IMR-90 (cell line): ENCODE measurements at regions not wholly inside any gene's neighbourhood (a gene's known extent, or its start where the extent isn't known, plus 50 kb on each side); places are given as distances from the start of the nearest gene placed in this dataset.

Source experiments
- ATAC-seq: fragments of 200-7000 bp; cut with Tn5 transposase; 2 replicates; pipeline ENCODE4 v1.9.1; 2020; ENCODE audit warnings: low read depth, mild to moderate bottlenecking, moderate library complexity
- BruUV-seq: library from RNA; stranded (reverse); fragments of 400-500 nt; replicated peaks from 2 replicates; lab custom pipeline; 2021; lab: Mats Ljungman, UMichigan
- CTCF ChIA-PET: fragments of 300-600 bp; formaldehyde crosslinking; extraction: SDS; loops from one replicate; lab custom pipeline; 2021; ENCODE audit warnings: antibody characterized with exemption; lab: Yijun Ruan, JAX
- POLR2A ChIA-PET: fragments of 300-600 bp; sonication (Branson Sonifier 250); formaldehyde crosslinking; loops from one replicate; lab custom pipeline; 2022; ENCODE audit warnings: antibody characterized with exemption; ENCODE audit not compliant: unreplicated experiment; lab: Charles Lee
- DNase-seq: peaks from one replicate; pipeline ENCODE4 v3.0.0; 2013
- H2AFZ ChIP-seq: replicated peaks from 2 replicates; pipeline ENCODE3; 2013; ENCODE audit warnings: low read length, mild to moderate bottlenecking; ENCODE audit not compliant: poor library complexity
- H2AK5ac ChIP-seq: 2 replicates; pipeline ENCODE4 v1.6.1; 2013; ENCODE audit warnings: low read depth, low read length, inconsistent platforms
- H2AK9ac ChIP-seq: replicated peaks from 2 replicates; pipeline ENCODE3; 2013; ENCODE audit warnings: mild to moderate bottlenecking, low read depth, low read length, moderate library complexity; ENCODE audit not compliant: poor library complexity
- H2BK120ac ChIP-seq: 2 replicates; pipeline ENCODE4 v1.6.1; 2013; ENCODE audit warnings: low read depth, low read length, inconsistent platforms
- H2BK15ac ChIP-seq: 3 replicates; pipeline ENCODE4 v1.6.1; 2013; ENCODE audit warnings: low read depth, low read length, inconsistent platforms
- H2BK20ac ChIP-seq: 2 replicates; pipeline ENCODE4 v1.6.1; 2013; ENCODE audit warnings: low read depth, mild to moderate bottlenecking, inconsistent platforms, low read length, moderate library complexity
- H2BK5ac ChIP-seq: 2 replicates; pipeline ENCODE4 v1.6.1; 2013; ENCODE audit warnings: mild to moderate bottlenecking, low read depth, low read length, inconsistent platforms; ENCODE audit not compliant: poor library complexity, severe bottlenecking
- H3K14ac ChIP-seq: replicated peaks from 2 replicates; pipeline ENCODE4 v1.6.1; 2013; ENCODE audit warnings: low read depth, low read length, inconsistent platforms
- H3K18ac ChIP-seq: 2 replicates; pipeline ENCODE4 v1.6.1; 2013; ENCODE audit warnings: low read depth, low read length, control low read depth
- H3K23ac ChIP-seq: 2 replicates; pipeline ENCODE4 v1.6.1; 2013; ENCODE audit warnings: low read depth, low read length, inconsistent platforms
- H3K27ac ChIP-seq: 2 replicates; pipeline ENCODE4 v1.5.1; 2013; ENCODE audit warnings: mild to moderate bottlenecking, control low read depth, low read length; ENCODE audit not compliant: insufficient read depth
- H3K27me3 ChIP-seq: 2 replicates; pipeline ENCODE4 v1.6.1; 2013; ENCODE audit warnings: low read length; ENCODE audit not compliant: control insufficient read depth, insufficient read depth
- H3K36me3 ChIP-seq: 2 replicates; pipeline ENCODE4 v1.6.1; 2013; ENCODE audit warnings: low read length, mixed read lengths; ENCODE audit not compliant: control insufficient read depth, insufficient read depth
- H3K4ac ChIP-seq: 2 replicates; pipeline ENCODE4 v1.6.1; 2013; ENCODE audit warnings: low read depth, low read length, inconsistent platforms
- H3K4me1 ChIP-seq: 2 replicates; pipeline ENCODE4 v1.6.1; 2013; ENCODE audit warnings: low read length, mixed read lengths; ENCODE audit not compliant: control insufficient read depth, insufficient read depth
- H3K4me2 ChIP-seq: 2 replicates; pipeline ENCODE4 v1.6.1; 2013; ENCODE audit warnings: low read depth, mild to moderate bottlenecking, control low read depth, low read length, moderate library complexity
- H3K4me3 ChIP-seq: 2 replicates; pipeline ENCODE4 v1.5.1; 2013; ENCODE audit warnings: low read depth, mild to moderate bottlenecking, control low read depth, low read length, moderate library complexity; ENCODE audit not compliant: insufficient read depth
- H3K56ac ChIP-seq: 2 replicates; pipeline ENCODE4 v1.6.1; 2013; ENCODE audit warnings: low read length, inconsistent platforms; ENCODE audit not compliant: insufficient read depth; ENCODE audit errors: extremely low read depth
- H3K79me1 ChIP-seq, 2 experiments: 2 replicates each; pipeline ENCODE4 v1.6.1; 2013; ENCODE audit warnings: low read length in 2 of 2, inconsistent platforms in 1 of 2, low read depth in 1 of 2
- H3K9ac ChIP-seq: 2 replicates; pipeline ENCODE4 v1.6.1; 2013; ENCODE audit warnings: low read depth, low read length, control low read depth
- H3K9me1 ChIP-seq: 2 replicates; pipeline ENCODE4 v1.6.1; 2013; ENCODE audit warnings: low read length, inconsistent platforms; ENCODE audit not compliant: insufficient read depth
- H3K9me3 ChIP-seq: 2 replicates; pipeline ENCODE4 v1.6.1; 2013; ENCODE audit warnings: low read length; ENCODE audit not compliant: control insufficient read depth, insufficient read depth
- H4K20me1 ChIP-seq: 2 replicates; pipeline ENCODE4 v1.6.1; 2013; ENCODE audit warnings: low read length, inconsistent platforms; ENCODE audit not compliant: insufficient read depth
- H4K5ac ChIP-seq: 2 replicates; pipeline ENCODE4 v1.6.1; 2013; ENCODE audit warnings: mild to moderate bottlenecking, low read depth, low read length, control low read depth
- H4K8ac ChIP-seq, 2 experiments: 2 replicates each; pipeline ENCODE4 v1.6.1; 2013; ENCODE audit warnings: low read depth in 2 of 2, low read length in 2 of 2, control low read depth in 1 of 2, inconsistent platforms in 1 of 2
- H4K91ac ChIP-seq: 2 replicates; pipeline ENCODE4 v1.6.1; 2013; ENCODE audit warnings: low read depth, low read length, inconsistent platforms; ENCODE audit not compliant: insufficient read depth
- BHLHE40 ChIP-seq: fragments of 150-350 bp; IDR thresholded peaks from 2 replicates; pipeline ENCODE4 v1.6.1; 2016; ENCODE audit warnings: mild to moderate bottlenecking, low read depth, low read length
- CEBPB ChIP-seq: IDR thresholded peaks from 2 replicates; pipeline ENCODE4 v1.6.1; 2012; ENCODE audit warnings: low read depth, low read length, improper control_type of control experiment
- CHD1 ChIP-seq: IDR thresholded peaks from 2 replicates; pipeline ENCODE4 v1.6.1; 2012; ENCODE audit warnings: low read depth, low read length, improper control_type of control experiment
- MAZ ChIP-seq: IDR thresholded peaks from 2 replicates; pipeline ENCODE4 v1.6.1; 2012; ENCODE audit warnings: low read depth, mild to moderate bottlenecking, low read length, improper control_type of control experiment, moderate library complexity, borderline replicate concordance
- MXI1 ChIP-seq: IDR thresholded peaks from 2 replicates; pipeline ENCODE4 v1.6.1; 2012; ENCODE audit warnings: low read depth, mild to moderate bottlenecking, low read length, moderate library complexity, borderline replicate concordance
- POLR2A ChIP-seq: IDR thresholded peaks from 2 replicates; pipeline ENCODE4 v1.6.1; 2012; ENCODE audit warnings: mild to moderate bottlenecking, low read depth, low read length
- RAD21 ChIP-seq: IDR thresholded peaks from 2 replicates; pipeline ENCODE4 v1.6.1; 2012; ENCODE audit warnings: low read length, improper control_type of control experiment
- RCOR1 ChIP-seq: IDR thresholded peaks from 2 replicates; pipeline ENCODE4 v1.6.1; 2012; ENCODE audit warnings: mild to moderate bottlenecking, low read length, improper control_type of control experiment; ENCODE audit not compliant: insufficient replicate concordance
- RFX5 ChIP-seq: IDR thresholded peaks from 2 replicates; pipeline ENCODE4 v1.8.0; 2012; ENCODE audit warnings: low read depth, mild to moderate bottlenecking, low read length, moderate library complexity
- SMC3 ChIP-seq: fragments of 150-350 bp; IDR thresholded peaks from 2 replicates; pipeline ENCODE4 v1.6.1; 2016; ENCODE audit warnings: low read depth, mild to moderate bottlenecking, antibody characterized with exemption, low read length, moderate library complexity
- USF2 ChIP-seq: fragments of 150-350 bp; IDR thresholded peaks from 2 replicates; pipeline ENCODE4 v1.6.1; 2017; ENCODE audit warnings: mild to moderate bottlenecking, antibody characterized with exemption, low read length, low read depth
- WGBS, 2 experiments: methylation state at CpG; one replicate each; pipeline versions ENCODE4 v1.1.5 to v1.1.7; 2013; ENCODE audit warnings: missing lambda C conversion rate in 2 of 2; ENCODE audit not compliant: insufficient read length in 1 of 2; ENCODE audit errors: extremely low coverage in 2 of 2; 5-methylcytosine and 5-hydroxymethylcytosine counted together
- dilution Hi-C: fragments of 300-500 bp; cut with HindIII; formaldehyde crosslinking; loops from one replicate; pipeline ENCODE4 v1.14.3; 2018; ENCODE audit warnings: low sequenced_read_pairs; ENCODE audit not compliant: unreplicated experiment
- in situ Hi-C: fragments of 300-500 bp; cut with MboI; formaldehyde crosslinking; loops from 3 replicates; pipeline ENCODE4 v1.14.3; 2019; ENCODE audit warnings: low sequenced_read_pairs, inconsistent platforms, mixed read lengths
- intact Hi-C: fragments of 100-400 bp; cut with micrococcal nuclease; formaldehyde crosslinking; loops from 2 replicates; pipeline ENCODE4 v1.10.0; 2022

DNA sequence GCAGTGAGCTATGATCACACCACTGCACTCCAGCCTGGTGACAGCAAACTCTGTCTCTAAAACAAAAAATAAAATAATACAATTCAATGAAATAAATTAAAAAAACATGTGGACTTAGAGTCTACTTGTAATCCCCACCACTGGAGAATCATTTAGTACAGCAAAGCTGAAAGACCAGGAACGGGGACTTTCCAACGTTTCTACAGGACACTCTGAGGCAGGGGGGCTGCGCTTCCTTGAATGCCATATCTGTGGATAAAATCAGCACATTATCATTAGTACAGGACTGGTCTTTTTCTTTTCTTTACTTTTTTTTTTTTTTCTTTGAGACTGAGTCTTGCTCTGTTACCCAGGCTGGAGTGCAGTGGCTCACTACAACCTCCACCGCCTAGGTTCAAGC, 124.8 kb downstream of the MXRA5 start:
- ATAC-seq (no peak), DNase-seq (no peak)
- no peak overlapping the region for H3K14ac ChIP-seq
- no peak overlapping the region for H2AK5ac ChIP-seq
- no peaks in the 10 kb centered on the region for H3K79me1 ChIP-seq
- no peak overlapping the region for H3K4me2 ChIP-seq
- no peaks in the 10 kb centered on the region for H3K36me3 ChIP-seq
- intact Hi-C loops (no loop called here), in situ Hi-C loops (no loop called here), dilution Hi-C loops (no loop called here)
- no peaks in the 10 kb centered on the region for H3K4me1 ChIP-seq
- H2AFZ ChIP-seq: no peak overlapping the region
- H2BK20ac ChIP-seq: no peak overlapping the region
- ChIA-PET CTCF (no interaction called here), POLR2A (no interaction called here)
- no peak overlapping the region for H2AK9ac ChIP-seq
- H3K4ac ChIP-seq: no peak overlapping the region
- H4K8ac ChIP-seq: no peak overlapping the region
- no peaks in the 10 kb centered on the region for H3K9me1 ChIP-seq
- no peak overlapping the region for H3K27ac ChIP-seq
- H3K23ac ChIP-seq: no peak overlapping the region
- no peaks in the 10 kb centered on the region for H3K27me3 ChIP-seq
- H2BK15ac ChIP-seq: no peak overlapping the region
- H4K20me1 ChIP-seq: no peaks in the 10 kb centered on the region
- no peak overlapping the region for H3K9ac ChIP-seq
- no peak overlapping the region for H4K91ac ChIP-seq
- H2BK5ac ChIP-seq: no peak overlapping the region
- H3K56ac ChIP-seq: no peak overlapping the region
- no peaks in the 10 kb centered on the region; the same call in 1 of the 2 replicates for H3K9me3 ChIP-seq
- TF ChIP-seq MXI1 (no peak), SMC3 (no peak), USF2 (no peak), CHD1 (no peak), RFX5 (no peak), RAD21 (no peak), RCOR1 (no peak), BHLHE40 (no peak), CEBPB (no peak), POLR2A (no peak), MAZ (no peak)
- 100% methylated on average over 1 of the region's 4 CpGs; no CpG with 5 or more reads in 1 of the 2 experiments for whole genome bisulfite sequencing, 2 experiments
- H3K18ac ChIP-seq: no peak overlapping the region
- H2BK120ac ChIP-seq: no peak overlapping the region
- no peak overlapping the region for H4K5ac ChIP-seq
- no peak overlapping the region for H3K4me3 ChIP-seq
- BruUV-seq: no TSS peak
